Activated CD4-positive, alpha-beta T cell treated with anti-CD3 and anti-CD28 coated beads, Interleukin-2, amount 10 ng/mL, durations not matched to agents 24 days and 14 days (primary cell): ENCODE measurements at regions not wholly inside any gene's neighbourhood (a gene's known extent, or its start where the extent isn't known, plus 50 kb on each side); places are given as distances from the start of the nearest gene placed in this dataset.

Source experiments
- DNase-seq: peaks from one replicate; pipeline ENCODE4 v3.0.0; 2022
- H3K27ac Mint-ChIP-seq: one replicate; pipeline ENCODE4 v1.8.0; 2022; ENCODE audit warnings: mild to moderate bottlenecking, mixed read lengths
- H3K27me3 Mint-ChIP-seq: one replicate; pipeline ENCODE4 v1.8.0; 2022; ENCODE audit warnings: mixed read lengths
- H3K36me3 Mint-ChIP-seq: one replicate; pipeline ENCODE4 v1.8.0; 2022; ENCODE audit warnings: low read depth, mild to moderate bottlenecking, mixed read lengths
- H3K4me1 Mint-ChIP-seq: one replicate; pipeline ENCODE4 v1.8.0; 2021; ENCODE audit warnings: mixed read lengths
- H3K4me3 Mint-ChIP-seq: one replicate; pipeline ENCODE4 v1.8.0; 2022; ENCODE audit warnings: mild to moderate bottlenecking, moderate library complexity, mixed read lengths
- H3K9me3 Mint-ChIP-seq: one replicate; pipeline ENCODE4 v1.8.0; 2021; ENCODE audit warnings: mixed read lengths
- intact Hi-C: fragments of 100-400 bp; cut with micrococcal nuclease; formaldehyde crosslinking; loops from one replicate; pipeline ENCODE4 v1.15.1; 2023

DNA sequence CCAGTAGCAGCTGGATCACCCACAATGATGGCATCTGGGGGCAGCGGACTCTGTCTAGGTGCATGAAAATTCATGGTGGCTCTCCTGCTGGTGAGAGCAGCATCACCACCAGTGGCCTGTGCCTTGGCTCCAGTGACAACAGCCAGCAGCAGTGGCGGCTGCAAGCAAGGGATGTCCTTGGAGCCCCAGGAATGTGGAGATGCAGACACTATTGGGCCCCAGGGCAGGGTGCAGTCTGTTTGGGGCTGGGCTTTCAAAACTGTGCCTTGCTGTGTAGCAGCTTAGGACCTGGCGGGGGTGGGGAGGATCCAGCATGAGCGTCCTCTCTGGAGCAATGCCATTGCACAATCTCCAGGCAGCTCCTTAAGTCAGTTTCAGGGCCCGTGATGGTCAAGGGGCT is 199.7 kb downstream of the CHD9NB start:
- no peaks in the 10 kb centered on the region for H3K4me1 Mint-ChIP-seq
- peaks cover 6% of the 10 kb centered on the region for H3K9me3 Mint-ChIP-seq
- H3K36me3 Mint-ChIP-seq = no peaks in the 10 kb centered on the region
- H3K27ac Mint-ChIP-seq = no peak overlapping the region
- intact Hi-C loops = no loop called here
- H3K27me3 Mint-ChIP-seq = no peaks in the 10 kb centered on the region
- DNase-seq = no peak
- H3K4me3 Mint-ChIP-seq = no peak overlapping the region

DNA sequence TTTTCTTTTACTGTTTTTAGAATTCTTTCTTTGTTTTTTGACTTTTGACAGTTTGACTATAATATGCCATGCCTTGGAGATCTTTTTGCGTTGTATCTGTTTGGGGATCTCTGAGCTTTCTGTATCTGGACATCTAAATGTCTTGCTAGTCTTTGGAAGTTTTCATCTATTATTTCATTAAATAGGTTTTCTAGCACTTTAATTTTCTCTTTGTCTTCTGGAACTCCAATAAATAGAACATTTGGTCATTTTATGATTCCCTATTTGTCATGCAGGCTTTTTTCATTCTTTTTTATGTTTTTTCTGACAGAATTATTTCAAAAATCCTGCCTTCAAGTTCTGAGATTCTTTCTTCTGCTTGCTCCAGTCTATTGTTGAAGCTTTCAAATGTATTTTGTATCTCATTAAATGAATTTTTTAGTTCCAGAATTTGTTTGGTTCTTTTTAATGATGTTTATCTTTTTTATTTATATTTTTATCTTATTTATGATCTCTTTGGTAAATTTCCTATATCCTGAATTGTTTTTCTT is 201.4 kb downstream of the CHD9NB start:
- DNase-seq = no peak
- H3K4me3 Mint-ChIP-seq = no peak overlapping the region
- intact Hi-C loops = no loop called here

GRCh38 chr16:52843381-52843780 is 209.3 kb downstream of the CHD9NB start:
- Mint-ChIP-seq H3K27ac (no peak overlapping the region), H3K4me3 (no peak overlapping the region), H3K4me1 (no peaks in the 10 kb centered on the region), H3K36me3 (no peaks in the 10 kb centered on the region), H3K9me3 (no peaks in the 10 kb centered on the region), H3K27me3 (no peaks in the 10 kb centered on the region)
- DNase-seq = no peak
- intact Hi-C loops = no loop called here

More for the DNA sequence above, 201.4 kb downstream of the CHD9NB start:
- H3K9me3 Mint-ChIP-seq = peaks cover 6% of the 10 kb centered on the region
- H3K4me1 Mint-ChIP-seq = no peaks in the 10 kb centered on the region
- no peaks in the 10 kb centered on the region for H3K36me3 Mint-ChIP-seq
- H3K27me3 Mint-ChIP-seq = no peaks in the 10 kb centered on the region
- no peak overlapping the region for H3K27ac Mint-ChIP-seq

DNA sequence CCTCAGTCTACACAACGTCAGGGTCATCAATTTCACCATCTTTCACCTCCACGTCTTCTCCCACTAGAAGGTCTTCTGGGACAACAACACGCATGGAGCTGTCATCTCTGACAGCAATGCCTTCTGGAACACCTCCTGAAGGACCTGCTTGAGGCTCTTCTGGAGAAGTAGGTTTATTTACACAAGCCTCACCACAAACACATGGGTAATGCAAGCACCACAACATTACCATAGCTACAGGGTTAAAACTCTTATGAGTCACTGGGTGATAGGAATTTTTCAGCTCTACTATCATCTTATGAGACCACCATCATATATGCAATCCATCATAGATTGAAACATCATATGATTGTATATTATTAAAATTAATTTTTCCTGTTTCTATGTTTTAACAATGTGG is 215.4 kb downstream of the CHD9NB start:
- H3K27me3 Mint-ChIP-seq = no peaks in the 10 kb centered on the region
- no peaks in the 10 kb centered on the region for H3K9me3 Mint-ChIP-seq
- no peak overlapping the region for H3K4me3 Mint-ChIP-seq
- intact Hi-C loops = no loop called here
- H3K27ac Mint-ChIP-seq = no peak overlapping the region
- H3K4me1 Mint-ChIP-seq = no peaks in the 10 kb centered on the region
- DNase-seq = no peak
- no peaks in the 10 kb centered on the region for H3K36me3 Mint-ChIP-seq

DNA sequence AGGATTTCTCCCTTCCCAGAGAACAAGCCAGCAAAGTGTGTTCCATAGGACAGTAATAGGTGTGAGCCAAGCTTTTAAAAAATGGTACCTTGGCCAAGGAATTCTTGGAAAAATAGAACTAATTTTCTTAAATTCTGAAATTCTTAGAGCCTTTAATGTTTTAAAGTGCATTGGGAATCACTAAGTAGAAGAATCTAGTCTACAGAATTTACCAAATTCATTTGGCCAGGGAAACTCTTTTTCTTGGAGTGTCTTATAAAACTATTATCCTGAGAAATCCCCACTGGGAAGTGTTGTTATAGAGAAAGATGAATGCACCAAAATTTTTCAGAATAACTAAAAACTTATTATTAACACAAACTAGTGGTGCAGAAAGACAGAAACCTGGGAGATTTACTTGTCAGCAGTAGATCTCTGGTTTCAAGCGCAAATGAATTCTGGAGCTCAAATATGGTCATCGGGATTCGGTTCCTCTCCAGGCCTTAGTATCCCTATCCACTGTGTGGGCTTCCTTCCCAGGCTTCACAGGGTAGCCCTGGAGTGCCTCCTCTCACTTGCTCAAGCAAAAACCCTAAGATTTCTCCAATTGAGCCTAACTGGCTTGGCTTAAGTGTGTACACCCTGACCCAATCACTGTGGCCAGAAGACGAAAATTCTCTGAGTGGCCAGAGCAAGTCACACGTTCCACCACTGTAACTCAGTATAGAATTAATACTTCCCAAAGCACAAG is 217.8 kb downstream of the CHD9NB start:
- no peak overlapping the region for H3K27ac Mint-ChIP-seq
- H3K9me3 Mint-ChIP-seq = no peaks in the 10 kb centered on the region
- no peaks in the 10 kb centered on the region for H3K27me3 Mint-ChIP-seq
- no peak overlapping the region for H3K4me3 Mint-ChIP-seq
- intact Hi-C loops = no loop called here
- H3K4me1 Mint-ChIP-seq = no peaks in the 10 kb centered on the region
- DNase-seq = no peak
- H3K36me3 Mint-ChIP-seq = no peaks in the 10 kb centered on the region

DNA sequence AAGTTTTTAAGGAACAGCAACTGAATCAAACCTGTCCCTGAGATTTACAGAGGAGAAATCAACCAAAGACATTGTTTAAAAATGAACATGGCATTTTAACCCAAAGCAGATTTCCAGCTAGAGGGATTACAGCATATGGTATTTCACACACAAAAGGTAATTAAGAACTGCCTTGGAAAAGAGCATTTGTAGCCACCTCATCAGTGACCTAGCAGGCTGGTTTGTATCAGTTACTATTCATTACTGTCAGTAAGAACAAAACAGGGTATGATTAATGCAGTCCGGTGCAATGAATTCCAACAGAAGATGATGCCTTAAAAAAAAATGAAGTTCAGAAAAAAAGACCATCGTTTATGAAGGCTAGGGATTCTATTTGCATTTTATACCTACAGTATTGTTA is 219.9 kb downstream of the CHD9NB start:
- Mint-ChIP-seq H3K9me3 (no peaks in the 10 kb centered on the region), H3K4me1 (no peaks in the 10 kb centered on the region), H3K36me3 (no peaks in the 10 kb centered on the region), H3K27ac (no peak overlapping the region), H3K4me3 (no peak overlapping the region), H3K27me3 (no peaks in the 10 kb centered on the region)
- DNase-seq = no peak
- intact Hi-C loops = no loop called here

- no peak for DNase-seq
- Mint-ChIP-seq H3K27me3 (no peaks in the 10 kb centered on the region), H3K4me1 (no peaks in the 10 kb centered on the region), H3K9me3 (no peaks in the 10 kb centered on the region), H3K36me3 (no peaks in the 10 kb centered on the region), H3K27ac (no peak overlapping the region), H3K4me3 (no peak overlapping the region)
- intact Hi-C loops = no loop called here
Measured at GRCh38 chr16:52827456-52827855, 225.2 kb downstream of the CHD9NB start.

- DNase-seq = no peak
- intact Hi-C loops = no loop called here
- H3K4me3 Mint-ChIP-seq = no peak overlapping the region
- H3K4me1 Mint-ChIP-seq = no peaks in the 10 kb centered on the region
- H3K36me3 Mint-ChIP-seq = no peaks in the 10 kb centered on the region
- no peaks in the 10 kb centered on the region for H3K9me3 Mint-ChIP-seq
- H3K27me3 Mint-ChIP-seq = no peaks in the 10 kb centered on the region
- no peak overlapping the region for H3K27ac Mint-ChIP-seq
Measured at GRCh38 chr16:52825892-52826291, 226.8 kb downstream of the CHD9NB start.

DNA sequence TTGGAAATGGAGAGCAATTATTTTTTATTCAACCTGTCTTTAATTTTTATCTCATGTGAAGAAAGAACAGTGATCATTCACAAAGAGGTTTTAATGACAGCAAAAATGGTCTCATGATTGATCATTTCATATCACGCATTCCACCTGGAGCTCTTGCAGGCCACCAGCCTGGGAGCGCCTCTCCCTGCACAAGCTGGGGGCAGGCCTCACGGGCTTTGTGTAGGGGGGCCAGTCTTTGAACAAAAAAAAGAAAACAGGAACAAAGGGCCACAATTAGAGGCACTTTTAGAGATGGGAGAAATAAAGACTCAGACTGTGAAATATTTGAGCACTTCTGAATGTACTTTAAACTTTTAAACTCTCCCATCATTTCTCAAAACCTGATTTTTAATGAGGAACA is 232.9 kb downstream of the CHD9NB start:
- Mint-ChIP-seq H3K36me3 (no peaks in the 10 kb centered on the region), H3K4me1 (no peaks in the 10 kb centered on the region), H3K27me3 (no peaks in the 10 kb centered on the region), H3K27ac (no peak overlapping the region), H3K4me3 (no peak overlapping the region), H3K9me3 (no peaks in the 10 kb centered on the region)
- intact Hi-C loops = no loop called here
- DNase-seq = no peak

DNA sequence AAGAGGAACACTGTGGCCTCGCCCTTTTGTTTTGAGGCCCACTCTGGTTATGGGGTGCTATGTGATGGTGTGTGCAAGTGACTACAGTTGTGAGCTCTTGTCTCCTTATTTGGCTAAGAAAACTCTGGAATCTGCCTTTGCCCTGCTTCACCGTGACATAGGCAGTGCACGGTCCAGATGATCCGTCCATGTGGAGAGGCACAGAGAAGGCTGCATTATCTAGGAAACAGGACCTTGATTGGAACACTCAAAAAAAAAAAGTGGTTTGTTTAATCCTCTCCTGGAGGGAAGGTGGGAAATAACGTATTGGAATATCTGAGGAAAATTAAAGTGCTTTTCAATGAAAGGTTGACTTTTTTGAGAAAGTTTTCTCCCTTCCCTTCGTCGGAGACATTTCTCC is 233.3 kb downstream of the CHD9NB start:
- no peak overlapping the region for H3K27ac Mint-ChIP-seq
- intact Hi-C loops = no loop called here
- DNase-seq = no peak
- no peaks in the 10 kb centered on the region for H3K4me1 Mint-ChIP-seq
- no peaks in the 10 kb centered on the region for H3K9me3 Mint-ChIP-seq
- no peaks in the 10 kb centered on the region for H3K27me3 Mint-ChIP-seq
- H3K4me3 Mint-ChIP-seq = no peak overlapping the region
- H3K36me3 Mint-ChIP-seq = no peaks in the 10 kb centered on the region

- H3K9me3 Mint-ChIP-seq = no peaks in the 10 kb centered on the region
- intact Hi-C loops = no loop called here
- no peak overlapping the region for H3K4me3 Mint-ChIP-seq
- no peak overlapping the region for H3K27ac Mint-ChIP-seq
- no peak for DNase-seq
- no peaks in the 10 kb centered on the region for H3K36me3 Mint-ChIP-seq
- H3K27me3 Mint-ChIP-seq = no peaks in the 10 kb centered on the region
- H3K4me1 Mint-ChIP-seq = no peaks in the 10 kb centered on the region
Measured at GRCh38 chr16:52817696-52818095, 235.0 kb downstream of the CHD9NB start.

DNA sequence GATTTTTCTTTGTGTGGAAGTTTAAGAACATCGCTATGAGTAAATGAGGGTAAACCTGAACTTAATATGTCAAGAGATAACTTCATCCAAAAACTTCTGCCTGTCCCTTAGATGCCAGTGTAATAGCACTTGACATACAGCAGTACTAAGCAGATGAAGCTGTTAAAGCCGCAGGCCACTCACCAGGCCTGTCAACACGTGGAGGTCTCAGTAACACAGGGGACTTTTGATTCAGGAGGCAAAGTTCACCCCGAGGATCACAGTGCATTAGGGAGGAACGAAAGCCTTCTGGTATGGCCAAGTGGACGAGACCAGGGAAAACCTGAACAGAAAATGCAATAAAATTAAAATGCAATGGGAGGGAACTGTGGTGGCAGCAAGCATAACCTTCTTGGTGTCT is 235.7 kb downstream of the CHD9NB start:
- no peak overlapping the region for H3K27ac Mint-ChIP-seq

DNA sequence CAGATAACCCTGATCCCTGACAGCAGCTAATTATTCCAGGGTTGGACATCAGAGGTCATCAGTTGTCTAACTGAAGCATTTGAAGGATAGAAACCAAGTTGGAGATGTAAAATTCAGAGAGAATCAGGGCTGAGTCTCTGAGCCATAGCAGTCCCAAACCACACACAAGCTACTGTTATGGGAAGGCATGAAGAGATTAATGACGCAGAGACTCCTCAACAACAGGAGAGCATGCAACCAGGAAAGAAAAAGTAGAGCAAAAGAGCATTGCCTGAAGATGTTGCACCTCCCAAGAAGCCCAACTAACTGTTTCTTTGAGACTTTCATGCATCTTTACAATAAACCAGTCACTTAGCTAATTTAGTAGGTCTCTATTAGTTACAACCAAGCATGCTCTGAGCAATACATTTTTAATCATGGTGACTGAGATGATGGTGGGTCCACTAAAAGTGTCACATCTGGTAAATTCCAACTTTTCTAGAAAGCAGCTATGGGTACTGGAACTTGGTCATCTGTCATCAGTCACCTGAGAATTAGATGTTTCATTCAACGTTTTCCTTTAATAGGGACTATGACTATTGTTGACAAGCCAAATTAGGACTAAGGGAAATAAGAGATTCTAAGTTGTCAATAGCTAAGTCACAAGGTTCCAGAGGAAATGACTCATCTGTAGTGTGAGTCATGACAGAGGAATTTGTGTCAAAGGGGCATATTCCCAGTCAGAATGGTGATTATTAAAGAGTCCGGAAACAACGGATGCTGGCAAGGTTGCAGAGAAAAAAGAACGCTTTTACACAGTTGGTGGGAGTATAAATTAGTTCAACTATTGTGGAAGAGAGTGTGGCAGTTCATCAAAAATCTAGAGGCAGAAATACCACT is 239.8 kb downstream of the CHD9NB start:
- Mint-ChIP-seq H3K27me3 (no peaks in the 10 kb centered on the region), H3K27ac (no peak overlapping the region), H3K4me3 (no peak overlapping the region), H3K9me3 (no peaks in the 10 kb centered on the region), H3K4me1 (no peaks in the 10 kb centered on the region), H3K36me3 (no peaks in the 10 kb centered on the region)
- intact Hi-C loops = no loop called here
- DNase-seq = no peak

More for the DNA sequence above, 235.7 kb downstream of the CHD9NB start:
- DNase-seq = no peak
- Mint-ChIP-seq H3K9me3 (no peaks in the 10 kb centered on the region), H3K4me3 (no peak overlapping the region), H3K27me3 (no peaks in the 10 kb centered on the region), H3K4me1 (no peaks in the 10 kb centered on the region), H3K36me3 (no peaks in the 10 kb centered on the region)
- intact Hi-C loops = no loop called here

GRCh38 chr16:52805559-52806168 is 247.0 kb downstream of the CHD9NB start:
- Mint-ChIP-seq H3K9me3 (peaks cover 3% of the 10 kb centered on the region), H3K36me3 (no peaks in the 10 kb centered on the region), H3K4me1 (no peaks in the 10 kb centered on the region)

More at GRCh38 chr16:52805559-52806168, 247.0 kb downstream of the CHD9NB start:
- Mint-ChIP-seq H3K27ac (no peak overlapping the region), H3K4me3 (no peak overlapping the region), H3K27me3 (no peaks in the 10 kb centered on the region)
- intact Hi-C loops = no loop called here
- DNase-seq = no peak
